ENCODE measurements at regions not wholly inside any gene's neighbourhood (a gene's known extent, or its start where the extent isn't known, plus 50 kb on each side); places are given as distances from the start of the nearest gene placed in this dataset.

GRCh38 chr5:97635553-97635952, 452.5 kb upstream of the RIOK2 start:
- no peak for TF ChIP-seq POLR2AphosphoS5 (IDR thresholded peaks at IDR 0.05; ENCODE audit: low read depth, low read length)
- no peak for TF ChIP-seq POLR2A (IDR thresholded peaks at IDR 0.05; ENCODE audit: low read depth, low read length)
